WTC11 (cell line): ENCODE measurements at regions not wholly inside any gene's neighbourhood (a gene's known extent, or its start where the extent isn't known, plus 50 kb on each side); places are given as distances from the start of the nearest gene placed in this dataset.

Experiments
- ATAC-seq: fragments of 200-7000 bp; cut with Tn5 transposase; 2 replicates; pipeline ENCODE4 v1.10.0; 2021; ENCODE audit warnings: mild to moderate bottlenecking, moderate library complexity
- CTCF ChIA-PET: fragments of 300-600 bp; sonication (Branson Sonifier 250); formaldehyde crosslinking; loops from one replicate; lab custom pipeline; 2021; ENCODE audit warnings: antibody characterized with exemption; lab: Charles Lee
- POLR2A ChIA-PET: fragments of 350-600 bp; sonication (Branson Sonifier 250); formaldehyde crosslinking; loops from one replicate; lab custom pipeline; 2021; ENCODE audit warnings: antibody characterized with exemption; lab: Charles Lee
- DNase-seq: peaks from one replicate; pipeline ENCODE4 v3.0.0; 2021; ENCODE audit warnings: low spot score
- H3K27ac Mint-ChIP-seq: 2 replicates; pipeline ENCODE4 v1.8.0; 2021; ENCODE audit warnings: mixed read lengths
- H3K27me3 Mint-ChIP-seq: 2 replicates; pipeline ENCODE4 v1.8.0; 2021; ENCODE audit warnings: low read depth, mild to moderate bottlenecking, moderate library complexity, mixed read lengths
- H3K36me3 Mint-ChIP-seq: 2 replicates; pipeline ENCODE4 v1.8.0; 2021; ENCODE audit warnings: mixed read lengths
- H3K4me1 Mint-ChIP-seq: 2 replicates; pipeline ENCODE4 v1.8.0; 2022; ENCODE audit warnings: mixed read lengths
- H3K4me3 Mint-ChIP-seq: 2 replicates; pipeline ENCODE4 v1.8.0; 2021; ENCODE audit warnings: mild to moderate bottlenecking, moderate library complexity, mixed read lengths
- H3K9me3 Mint-ChIP-seq: 2 replicates; pipeline ENCODE4 v1.8.0; 2021; ENCODE audit warnings: mixed read lengths
- CREB1 ChIP-seq: sonication (generic); formaldehyde crosslinking; IDR thresholded peaks from 2 replicates; pipeline ENCODE4 v1.8.0; 2023; ENCODE audit warnings: mild to moderate bottlenecking, missing genetic modification reagents
- CREM ChIP-seq: sonication (generic); formaldehyde crosslinking; IDR thresholded peaks from 2 replicates; pipeline ENCODE4 v1.8.1; 2022; ENCODE audit warnings: mild to moderate bottlenecking, missing genetic modification reagents, moderate library complexity
- E2F1 ChIP-seq: sonication (generic); formaldehyde crosslinking; IDR thresholded peaks from 2 replicates; pipeline ENCODE4 v1.8.0; 2022; ENCODE audit warnings: mild to moderate bottlenecking, missing genetic modification reagents
- GABPB1 ChIP-seq: sonication (generic); formaldehyde crosslinking; IDR thresholded peaks from 2 replicates; pipeline ENCODE4 v1.8.1; 2023; ENCODE audit warnings: mild to moderate bottlenecking, missing genetic modification reagents
- HMGXB4 ChIP-seq: sonication (generic); formaldehyde crosslinking; IDR thresholded peaks from 2 replicates; pipeline ENCODE4 v1.8.1; 2023; ENCODE audit warnings: mild to moderate bottlenecking, moderate library complexity, missing genetic modification reagents
- IRF1 ChIP-seq: sonication (generic); formaldehyde crosslinking; IDR thresholded peaks from 2 replicates; pipeline ENCODE4 v1.8.0; 2023; ENCODE audit warnings: missing genetic modification reagents
- JAZF1 ChIP-seq: fragments of 250-450 bp; sonication (Bioruptor Pico); IDR thresholded peaks from 2 replicates; pipeline ENCODE4 v1.9.0; 2021; ENCODE audit warnings: moderate library complexity, mild to moderate bottlenecking, inconsistent platforms
- JUN ChIP-seq: sonication (generic); formaldehyde crosslinking; IDR thresholded peaks from 2 replicates; pipeline ENCODE4 v1.8.0; 2023; ENCODE audit warnings: mild to moderate bottlenecking, missing genetic modification reagents
- NR3C1 ChIP-seq: sonication (generic); formaldehyde crosslinking; conservative IDR thresholded peaks from 2 replicates; pipeline ENCODE4 v1.8.1; 2023; ENCODE audit warnings: low read depth, mild to moderate bottlenecking, missing genetic modification reagents
- SMAD4 ChIP-seq: sonication (generic); formaldehyde crosslinking; IDR thresholded peaks from 2 replicates; pipeline ENCODE4 v1.8.0; 2022; ENCODE audit warnings: mild to moderate bottlenecking, missing genetic modification reagents
- TEAD1 ChIP-seq: sonication (generic); formaldehyde crosslinking; IDR thresholded peaks from 2 replicates; pipeline ENCODE4 v1.8.0; 2022; ENCODE audit warnings: mild to moderate bottlenecking, missing genetic modification reagents
- USF1 ChIP-seq: sonication (generic); formaldehyde crosslinking; IDR thresholded peaks from 2 replicates; pipeline ENCODE4 v1.8.0; 2022; ENCODE audit warnings: mild to moderate bottlenecking, missing genetic modification reagents
- ZBTB21 ChIP-seq: sonication (generic); formaldehyde crosslinking; IDR thresholded peaks from 2 replicates; pipeline ENCODE4 v1.8.1; 2023; ENCODE audit warnings: mild to moderate bottlenecking, missing genetic modification reagents, borderline replicate concordance
- ZNF121 ChIP-seq: sonication (generic); formaldehyde crosslinking; IDR thresholded peaks from 2 replicates; pipeline ENCODE4 v1.8.0; 2023; ENCODE audit warnings: missing genetic modification reagents
- ZNF396 ChIP-seq: fragments of 250-450 bp; sonication (Bioruptor Pico); IDR thresholded peaks from 2 replicates; pipeline ENCODE4 v1.8.0; 2021; ENCODE audit warnings: mild to moderate bottlenecking, moderate library complexity, borderline replicate concordance
- ZNF416 ChIP-seq: fragments of 250-450 bp; sonication (Bioruptor Pico); IDR thresholded peaks from 2 replicates; pipeline ENCODE4 v1.9.0; 2021; ENCODE audit warnings: mild to moderate bottlenecking, inconsistent platforms
- ZNF423 ChIP-seq: fragments of 250-450 bp; sonication (Bioruptor Pico); IDR thresholded peaks from 2 replicates; pipeline ENCODE4 v2.1.2; 2022; ENCODE audit warnings: mild to moderate bottlenecking, moderate library complexity
- ZNF425 ChIP-seq: fragments of 250-450 bp; sonication (Bioruptor Pico); conservative IDR thresholded peaks from 2 replicates; pipeline ENCODE4 v1.9.0; 2021; ENCODE audit warnings: mild to moderate bottlenecking
- ZNF532 ChIP-seq: fragments of 250-450 bp; sonication (Bioruptor Pico); IDR thresholded peaks from 2 replicates; pipeline ENCODE4 v1.9.0; 2021; ENCODE audit warnings: mild to moderate bottlenecking, borderline replicate concordance

GRCh38 chr10:43317422-43317821, 50.6 kb upstream of the RASGEF1A start:
- H3K4me3 Mint-ChIP-seq, result no peak overlapping the region
- H3K36me3 Mint-ChIP-seq, result no peaks in the 10 kb centered on the region
- ATAC-seq (no peak), DNase-seq (no peak)
- H3K9me3 Mint-ChIP-seq, result no peaks in the 10 kb centered on the region
- no peak overlapping the region for H3K27ac Mint-ChIP-seq
- ChIA-PET POLR2A (no interaction called here), CTCF (interaction anchor here (0.7 kb wide), 1 partner anchor 12 kb away, joined by 3 read pairs; no protein-coding TSS in a partner anchor)
- H3K4me1 Mint-ChIP-seq, result peaks cover 37% of the 10 kb centered on the region
- TF ChIP-seq ZNF396 (CRISPR knock-in tag), result no peak
- TF ChIP-seq IRF1 (CRISPR knock-in tag), result no peak
- TF ChIP-seq CREM (CRISPR knock-in tag), result no peak
- TF ChIP-seq ZNF416 (CRISPR knock-in tag), result no peak
- no peak for TF ChIP-seq ZNF121 (CRISPR knock-in tag)
- TF ChIP-seq ZNF425 (CRISPR knock-in tag), result no peak
- no peak for TF ChIP-seq HMGXB4 (CRISPR knock-in tag)
- TF ChIP-seq CREB1 (CRISPR knock-in tag), result no peak
- no peak for TF ChIP-seq USF1 (CRISPR knock-in tag)
- no peak for TF ChIP-seq JUN (CRISPR knock-in tag)
- no peak for TF ChIP-seq E2F1 (CRISPR knock-in tag)
- no peak for TF ChIP-seq NR3C1 (CRISPR knock-in tag)
- TF ChIP-seq TEAD1, result no peak
- TF ChIP-seq ZBTB21 (CRISPR knock-in tag), result no peak
- no peak for TF ChIP-seq GABPB1 (CRISPR knock-in tag)
- no peak for TF ChIP-seq ZNF423 (CRISPR knock-in tag)
- TF ChIP-seq SMAD4, result no peak
- TF ChIP-seq ZNF532 (CRISPR knock-in tag), result no peak
- TF ChIP-seq JAZF1 (CRISPR knock-in tag), result no peak
- H3K27me3 Mint-ChIP-seq, result no peaks in the 10 kb centered on the region; the same call in 1 of the 2 replicates
